Activated CD8-positive, alpha-beta memory T cell treated with anti-CD3 and anti-CD28 coated beads for 24 hours (primary cell): ENCODE measurements at regions not wholly inside any gene's neighbourhood (a gene's known extent, or its start where the extent isn't known, plus 50 kb on each side); places are given as distances from the start of the nearest gene placed in this dataset.
"Not testable (repeated sequence)": the region's sequence is repeated elsewhere in the genome, so short reads cannot be mapped to it uniquely, and the experiment has no call there.

Experiments used
- DNase-seq: peaks from one replicate; pipeline ENCODE4 v3.0.0-alpha.2; 2020

- DNase-seq, result no peak
These were observed 1405.7 kb upstream of the ZEB2 start for GRCh38 chr2:145925591-145925990.

GRCh38 chr2:145919477-145919876 lies 1399.6 kb upstream of the ZEB2 start:
- DNase-seq, result no peak

GRCh38 chr2:145918951-145919350 lies 1399.0 kb upstream of the ZEB2 start:
- no peak for DNase-seq

GRCh38 chr2:145916799-145917198 lies 1396.9 kb upstream of the ZEB2 start:
- no peak for DNase-seq

GRCh38 chr2:145914716-145915115 lies 1394.8 kb upstream of the ZEB2 start:
- no peak for DNase-seq

GRCh38 chr2:145910416-145910815 lies 1390.5 kb upstream of the ZEB2 start:
- DNase-seq, result no peak

GRCh38 chr2:145909766-145910165 lies 1389.8 kb upstream of the ZEB2 start:
- DNase-seq, result no peak

GRCh38 chr2:145909175-145909755 lies 1389.3 kb upstream of the ZEB2 start:
- no peak for DNase-seq

- no peak for DNase-seq
These were observed 1386.4 kb upstream of the ZEB2 start for GRCh38 chr2:145906354-145906753.

- no peak for DNase-seq
These were observed 1385.5 kb upstream of the ZEB2 start for GRCh38 chr2:145905371-145905770.

- no peak for DNase-seq
These were observed 1377.2 kb upstream of the ZEB2 start for GRCh38 chr2:145897151-145897550.

GRCh38 chr2:145887915-145888314 lies 1368.0 kb upstream of the ZEB2 start:
- no peak for DNase-seq

GRCh38 chr2:145880997-145881396 lies 1361.1 kb upstream of the ZEB2 start:
- not testable (repeated sequence) for DNase-seq

- DNase-seq, result no peak
These were observed 1355.1 kb upstream of the ZEB2 start for GRCh38 chr2:145875016-145875415.

GRCh38 chr2:145874466-145874865 lies 1354.5 kb upstream of the ZEB2 start:
- DNase-seq, result no peak

GRCh38 chr2:145864501-145864900 lies 1344.6 kb upstream of the ZEB2 start:
- no peak for DNase-seq

- DNase-seq, result no peak
These were observed 1342.0 kb upstream of the ZEB2 start for GRCh38 chr2:145861940-145862339.

GRCh38 chr2:145860083-145860482 lies 1340.2 kb upstream of the ZEB2 start:
- no peak for DNase-seq

GRCh38 chr2:145855142-145855541 lies 1335.2 kb upstream of the ZEB2 start:
- no peak for DNase-seq

GRCh38 chr2:145854039-145854755 lies 1334.3 kb upstream of the ZEB2 start:
- no peak for DNase-seq

- DNase-seq, result no peak
These were observed 1331.8 kb upstream of the ZEB2 start for GRCh38 chr2:145851730-145852129.

- DNase-seq, result no peak
These were observed 1329.5 kb upstream of the ZEB2 start for GRCh38 chr2:145849466-145849865.

GRCh38 chr2:145846982-145847381 lies 1327.1 kb upstream of the ZEB2 start:
- DNase-seq, result no peak

GRCh38 chr2:145845923-145846322 lies 1326.0 kb upstream of the ZEB2 start:
- no peak for DNase-seq
